22Rv1 (cell line): ENCODE measurements at regions not wholly inside any gene's neighbourhood (a gene's known extent, or its start where the extent isn't known, plus 50 kb on each side); places are given as distances from the start of the nearest gene placed in this dataset.

ENCODE experiments used
- H3K27ac ChIP-seq: fragments of 450-650 bp; 2 replicates; pipeline ENCODE4 v1.5.1; 2017
- ZFX ChIP-seq: fragments of 450-650 bp; IDR thresholded peaks from 2 replicates; pipeline ENCODE4 v1.6.1; 2017; ENCODE audit warnings: antibody characterized with exemption, borderline replicate concordance
- TF ChIP-seq, protein P1 (sequence below): fragments of 450-650 bp; IDR thresholded peaks from 2 replicates; pipeline ENCODE4 v1.5.1; 2017; ENCODE audit warnings: mild to moderate bottlenecking

DNA sequence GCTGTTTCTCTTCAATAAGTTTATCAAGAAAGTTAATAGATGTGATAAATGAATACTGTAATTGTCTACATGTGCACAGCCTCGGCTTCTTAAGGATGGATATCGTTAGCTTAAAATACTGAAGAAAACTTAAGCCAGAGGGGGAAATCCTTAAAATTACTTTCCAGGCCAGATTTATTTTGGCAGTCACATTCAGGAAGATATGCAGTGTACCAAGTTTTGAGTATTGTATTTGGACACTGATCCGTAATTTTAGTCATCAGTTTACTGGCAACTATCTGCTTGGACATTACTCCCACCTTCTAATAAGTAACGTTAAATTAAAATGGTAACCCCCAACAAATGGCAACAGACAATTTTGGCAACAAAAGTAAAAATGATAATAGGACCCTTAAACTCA is 770.0 kb upstream of the ZEB2 start:
- no peak overlapping the region for H3K27ac ChIP-seq
- TF ChIP-seq, protein P1, sequence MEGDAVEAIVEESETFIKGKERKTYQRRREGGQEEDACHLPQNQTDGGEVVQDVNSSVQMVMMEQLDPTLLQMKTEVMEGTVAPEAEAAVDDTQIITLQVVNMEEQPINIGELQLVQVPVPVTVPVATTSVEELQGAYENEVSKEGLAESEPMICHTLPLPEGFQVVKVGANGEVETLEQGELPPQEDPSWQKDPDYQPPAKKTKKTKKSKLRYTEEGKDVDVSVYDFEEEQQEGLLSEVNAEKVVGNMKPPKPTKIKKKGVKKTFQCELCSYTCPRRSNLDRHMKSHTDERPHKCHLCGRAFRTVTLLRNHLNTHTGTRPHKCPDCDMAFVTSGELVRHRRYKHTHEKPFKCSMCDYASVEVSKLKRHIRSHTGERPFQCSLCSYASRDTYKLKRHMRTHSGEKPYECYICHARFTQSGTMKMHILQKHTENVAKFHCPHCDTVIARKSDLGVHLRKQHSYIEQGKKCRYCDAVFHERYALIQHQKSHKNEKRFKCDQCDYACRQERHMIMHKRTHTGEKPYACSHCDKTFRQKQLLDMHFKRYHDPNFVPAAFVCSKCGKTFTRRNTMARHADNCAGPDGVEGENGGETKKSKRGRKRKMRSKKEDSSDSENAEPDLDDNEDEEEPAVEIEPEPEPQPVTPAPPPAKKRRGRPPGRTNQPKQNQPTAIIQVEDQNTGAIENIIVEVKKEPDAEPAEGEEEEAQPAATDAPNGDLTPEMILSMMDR = no peak
- TF ChIP-seq ZFX = no peak

DNA sequence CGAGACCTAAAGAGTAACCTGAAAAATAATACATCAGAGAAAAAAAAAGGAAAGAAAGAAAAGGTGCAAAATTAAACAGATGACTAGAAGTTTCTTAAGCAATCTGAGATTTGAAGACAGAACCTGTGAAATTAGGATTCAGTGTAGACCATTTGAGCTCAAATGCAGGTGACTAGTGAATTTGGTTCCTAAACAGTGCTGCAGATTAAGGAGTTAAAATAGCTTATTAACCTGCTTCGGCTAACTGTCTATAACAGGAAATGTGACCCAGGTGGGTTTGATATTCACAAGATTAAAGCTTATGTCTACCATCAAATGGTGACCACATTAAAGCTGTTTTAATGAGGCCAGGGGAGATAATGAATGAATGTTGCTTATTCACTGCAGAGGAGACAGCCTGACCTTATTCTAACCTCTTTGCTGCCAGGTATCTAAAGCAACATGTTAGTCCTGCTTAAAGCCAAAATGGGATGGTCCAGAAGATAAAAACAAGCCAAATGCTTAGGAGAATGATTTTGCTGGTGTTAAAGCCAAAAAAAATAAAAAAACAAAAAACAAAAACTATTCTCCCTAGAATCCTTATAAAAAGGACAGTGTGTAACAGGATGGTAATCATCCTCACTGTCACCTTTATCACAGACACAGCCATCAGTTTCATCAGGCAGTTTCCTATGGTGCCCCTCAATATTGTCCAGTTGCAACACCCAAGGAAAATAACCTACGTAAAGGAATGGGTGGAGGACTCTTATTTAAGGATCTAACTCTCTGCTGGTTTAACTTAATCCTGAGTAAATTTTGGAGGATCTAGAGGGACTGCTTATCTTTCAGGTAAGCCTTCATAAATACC is 769.0 kb upstream of the ZEB2 start:
- TF ChIP-seq, protein P1 = no peak
- no peak for TF ChIP-seq ZFX
- no peak overlapping the region for H3K27ac ChIP-seq

DNA sequence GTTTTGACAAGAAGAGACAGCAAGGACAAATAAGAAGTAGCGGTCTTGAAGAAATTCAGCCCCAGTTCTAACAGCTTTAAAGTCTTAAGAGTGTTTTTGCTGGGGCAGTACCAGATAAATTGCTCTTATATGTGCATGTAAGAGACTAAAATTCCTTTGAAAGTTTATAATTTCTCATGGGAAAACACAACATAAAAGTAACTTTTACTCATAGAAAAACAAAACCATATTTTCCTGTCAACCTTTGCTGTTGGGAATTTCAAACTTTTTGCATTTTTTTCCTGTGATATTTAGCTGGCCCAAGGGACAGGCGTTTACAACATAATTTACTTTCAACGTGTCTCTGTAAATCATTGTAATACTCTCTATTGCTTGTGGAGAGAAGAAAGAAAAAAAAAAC is 767.8 kb upstream of the ZEB2 start:
- no peak overlapping the region for H3K27ac ChIP-seq
- TF ChIP-seq, protein P1 = no peak

DNA sequence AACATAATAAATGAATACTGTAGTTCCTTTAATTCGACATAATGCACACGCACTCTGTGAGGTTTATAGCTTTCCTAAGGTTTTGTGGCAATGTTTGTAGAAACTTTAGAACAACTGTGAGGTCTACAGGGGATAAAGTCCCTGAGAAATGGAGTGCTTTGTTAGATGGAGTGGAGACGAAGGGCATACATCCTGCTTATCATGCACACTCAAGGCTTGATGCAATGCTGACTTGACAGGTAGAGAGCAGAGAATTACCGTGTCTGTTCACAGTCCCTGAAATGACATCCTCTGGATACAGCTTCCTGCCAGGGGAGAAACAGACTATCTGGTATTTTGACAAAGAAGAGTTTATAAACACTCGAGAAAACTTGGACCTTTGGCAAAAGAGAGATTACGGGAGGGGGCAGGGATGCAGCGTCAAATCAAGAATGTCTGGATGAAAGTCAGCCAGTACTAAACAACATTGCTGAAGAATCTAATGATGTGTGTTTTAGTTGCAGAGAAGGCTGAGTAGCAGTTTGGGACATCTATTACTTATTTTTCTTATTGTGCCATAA is 766.9 kb upstream of the ZEB2 start:
- no peak overlapping the region for H3K27ac ChIP-seq
- no peak for TF ChIP-seq ZFX
- TF ChIP-seq, protein P1 = no peak

DNA sequence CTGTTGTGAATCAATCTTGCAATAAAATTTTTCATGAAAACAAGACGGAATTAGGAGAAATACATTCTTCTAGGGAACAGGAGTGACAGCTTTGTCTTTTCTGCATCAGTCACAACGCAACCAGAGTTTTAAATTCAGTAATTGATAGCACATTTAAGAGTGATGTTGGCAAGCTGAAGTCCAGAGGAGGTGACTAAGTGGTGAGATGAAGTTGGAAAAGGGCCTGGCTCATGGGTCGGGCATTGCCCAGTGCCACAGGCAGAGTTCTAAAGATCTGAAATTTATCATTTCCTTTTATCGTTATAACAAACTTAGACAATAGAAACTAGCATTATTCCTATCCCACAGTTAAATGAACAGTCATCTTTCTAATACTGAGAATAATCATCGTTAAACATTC is 764.6 kb upstream of the ZEB2 start:
- TF ChIP-seq, protein P1 = no peak
- TF ChIP-seq ZFX = no peak
- no peak overlapping the region for H3K27ac ChIP-seq

DNA sequence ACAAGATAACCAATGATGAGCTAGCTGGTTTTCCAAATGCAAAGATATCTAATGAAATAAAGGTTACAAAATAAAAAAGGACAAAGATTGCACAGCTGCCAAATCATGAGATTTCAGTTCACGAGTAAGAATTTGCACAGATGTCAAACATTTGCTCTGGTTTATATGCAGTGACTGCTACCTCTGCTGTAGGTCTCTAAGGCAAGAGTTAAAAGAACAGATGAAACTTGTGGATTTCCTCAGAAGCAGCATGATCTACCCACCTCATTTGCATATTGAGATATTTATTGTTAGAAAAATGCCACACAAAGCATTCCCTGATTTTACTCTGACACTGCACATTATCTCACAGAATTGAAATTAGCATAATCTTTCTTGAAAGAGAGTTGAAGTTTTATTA is 763.2 kb upstream of the ZEB2 start:
- no peak overlapping the region for H3K27ac ChIP-seq
- TF ChIP-seq, protein P1 = no peak
- no peak for TF ChIP-seq ZFX

DNA sequence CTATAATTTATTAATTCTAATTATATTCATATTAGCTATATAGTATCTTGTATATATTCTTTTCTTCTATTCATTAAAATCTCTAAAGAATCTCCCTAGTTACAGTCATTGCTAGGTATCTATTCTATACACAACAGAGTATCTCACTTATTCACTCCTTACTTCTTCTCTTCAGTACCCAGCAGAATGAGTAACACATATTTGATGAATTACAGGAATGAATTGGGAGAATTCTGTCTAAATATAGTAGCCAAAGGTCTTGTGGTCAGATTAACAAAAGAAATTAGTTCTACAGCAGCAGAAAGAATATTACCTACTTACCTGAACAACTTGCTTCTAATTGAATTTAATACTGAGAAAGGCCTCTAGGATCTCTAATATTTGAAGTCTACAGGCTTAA is 758.0 kb upstream of the ZEB2 start:
- TF ChIP-seq ZFX = no peak
- TF ChIP-seq, protein P1 = no peak
- no peak overlapping the region for H3K27ac ChIP-seq
